ENCODE measurements at regions not wholly inside any gene's neighbourhood (a gene's known extent, or its start where the extent isn't known, plus 50 kb on each side); places are given as distances from the start of the nearest gene placed in this dataset.
"Not testable (repeated sequence)": the region's sequence is repeated elsewhere in the genome, so short reads cannot be mapped to it uniquely, and the experiment has no call there.

- WGBS, 2 donors: 64 to 79% methylated on average over 2 of the region's 2 CpGs
- TF ChIP-seq, protein P1, sequence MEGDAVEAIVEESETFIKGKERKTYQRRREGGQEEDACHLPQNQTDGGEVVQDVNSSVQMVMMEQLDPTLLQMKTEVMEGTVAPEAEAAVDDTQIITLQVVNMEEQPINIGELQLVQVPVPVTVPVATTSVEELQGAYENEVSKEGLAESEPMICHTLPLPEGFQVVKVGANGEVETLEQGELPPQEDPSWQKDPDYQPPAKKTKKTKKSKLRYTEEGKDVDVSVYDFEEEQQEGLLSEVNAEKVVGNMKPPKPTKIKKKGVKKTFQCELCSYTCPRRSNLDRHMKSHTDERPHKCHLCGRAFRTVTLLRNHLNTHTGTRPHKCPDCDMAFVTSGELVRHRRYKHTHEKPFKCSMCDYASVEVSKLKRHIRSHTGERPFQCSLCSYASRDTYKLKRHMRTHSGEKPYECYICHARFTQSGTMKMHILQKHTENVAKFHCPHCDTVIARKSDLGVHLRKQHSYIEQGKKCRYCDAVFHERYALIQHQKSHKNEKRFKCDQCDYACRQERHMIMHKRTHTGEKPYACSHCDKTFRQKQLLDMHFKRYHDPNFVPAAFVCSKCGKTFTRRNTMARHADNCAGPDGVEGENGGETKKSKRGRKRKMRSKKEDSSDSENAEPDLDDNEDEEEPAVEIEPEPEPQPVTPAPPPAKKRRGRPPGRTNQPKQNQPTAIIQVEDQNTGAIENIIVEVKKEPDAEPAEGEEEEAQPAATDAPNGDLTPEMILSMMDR (IDR thresholded peaks at IDR 0.05): no peak
- DNase-seq (no peak), ATAC-seq (no peak)
- Histone ChIP-seq H3K9me3 (peaks cover 0 to 20% (median 0%) of the 10 kb centered on the region in 11 donors), H3K4me1 (no peaks in the 10 kb centered on the region), H3K36me3 (no peaks in the 10 kb centered on the region), H3K27ac (no peak overlapping the region), H3K27me3 (no peaks in the 10 kb centered on the region), H3K4me3 (no peak overlapping the region)
- intact Hi-C loops (cut with DNase I): no loop called here
Measured at GRCh38 chr4:92241094-92241493, 62.7 kb upstream of the GRID2 start.

GRCh38 chr4:92246384-92246783, 57.4 kb upstream of the GRID2 start:
- TF ChIP-seq, protein P1 (IDR thresholded peaks at IDR 0.05): no peak
- Histone ChIP-seq H3K27ac (no peak overlapping the region), H3K27me3 (no peaks in the 10 kb centered on the region), H3K4me3 (no peak overlapping the region), H3K9me3 (peaks cover 0 to 13% (median 0%) of the 10 kb centered on the region in 11 donors), H3K36me3 (no peaks in the 10 kb centered on the region), H3K4me1 (no peaks in the 10 kb centered on the region)
- DNase-seq (no peak), ATAC-seq (no peak)
- intact Hi-C loops (cut with DNase I): no loop called here

DNA sequence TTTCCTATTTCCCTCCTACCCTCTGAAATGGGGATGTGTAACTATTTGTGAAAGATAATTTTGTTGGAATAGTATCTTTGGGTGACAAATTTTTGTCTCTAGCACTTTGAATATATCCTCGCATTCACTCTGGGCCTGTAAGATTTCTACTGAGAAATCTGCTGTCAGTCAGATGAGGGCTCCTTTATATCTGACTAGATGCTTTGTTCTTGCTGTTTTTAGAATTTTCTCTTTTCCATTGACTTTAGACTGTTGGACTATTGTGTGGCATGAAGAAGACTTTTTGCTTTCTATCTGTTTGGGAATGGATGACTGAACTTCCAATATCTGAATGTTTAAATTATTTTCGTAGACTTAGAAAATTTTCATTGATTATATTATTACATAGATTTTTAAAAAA, 54.2 kb upstream of the GRID2 start:
- Histone ChIP-seq H3K27me3 (no peaks in the 10 kb centered on the region), H3K9me3 (peaks cover 0 to 15% (median 0%) of the 10 kb centered on the region in 11 donors), H3K27ac (no peak overlapping the region), H3K4me3 (no peak overlapping the region), H3K4me1 (no peaks in the 10 kb centered on the region), H3K36me3 (no peaks in the 10 kb centered on the region)
- TF ChIP-seq, protein P1 (IDR thresholded peaks at IDR 0.05): no peak
- ATAC-seq: no peak
- intact Hi-C loops (cut with DNase I): no loop called here
- DNase-seq: no peak
- 84 to 91% methylated on average over 2 of the region's 2 CpGs for WGBS, 2 donors

GRCh38 chr4:92251711-92252110, 52.1 kb upstream of the GRID2 start:
- Histone ChIP-seq H3K4me3 (no peak overlapping the region), H3K4me1 (no peaks in the 10 kb centered on the region), H3K27me3 (no peaks in the 10 kb centered on the region), H3K9me3 (peaks cover 0 to 37% (median 5%) of the 10 kb centered on the region in 11 donors), H3K27ac (no peak overlapping the region), H3K36me3 (no peaks in the 10 kb centered on the region)
- no peak for DNase-seq
- TF ChIP-seq, protein P1 (IDR thresholded peaks at IDR 0.05): no peak
- intact Hi-C loops (cut with DNase I): no loop called here
- WGBS, 2 donors: 75 to 89% methylated on average over 1 of the region's 1 CpG
- no peak for ATAC-seq

- H3K4me1 ChIP-seq; H3K36me3 ChIP-seq; H3K4me3 ChIP-seq; H3K27me3 ChIP-seq; H3K27ac ChIP-seq; DNase-seq; intact Hi-C loops (cut with DNase I); ATAC-seq: not testable (repeated sequence)
- H3K9me3 ChIP-seq: peaks cover 0 to 39% (median 5%) of the 10 kb centered on the region in 11 donors
Measured at GRCh38 chr4:92252358-92252757, 51.4 kb upstream of the GRID2 start.
